GM19324 (cell line): ENCODE measurements at regions not wholly inside any gene's neighbourhood (a gene's known extent, or its start where the extent isn't known, plus 50 kb on each side); places are given as distances from the start of the nearest gene placed in this dataset.

Experiments used
- ATAC-seq: cut with Tn5 transposase; IDR thresholded peaks from one replicate; pipeline ENCODE4 v1.9.1; 2021; ENCODE audit warnings: mild to moderate bottlenecking, moderate library complexity; ENCODE audit not compliant: unreplicated experiment, low FRiP score

- ATAC-seq = no peak
These were observed 409.8 kb downstream of the MATN1 start for GRCh38 chr1:30313584-30313983.

- ATAC-seq = no peak
These were observed 410.2 kb downstream of the MATN1 start for GRCh38 chr1:30313176-30313575.

- no peak for ATAC-seq
These were observed 411.2 kb downstream of the MATN1 start for GRCh38 chr1:30312226-30312625.

GRCh38 chr1:30311749-30312148 is 411.6 kb downstream of the MATN1 start:
- no peak for ATAC-seq

GRCh38 chr1:30310966-30311742 is 412.2 kb downstream of the MATN1 start:
- ATAC-seq = no peak

- ATAC-seq = no peak
These were observed 416.2 kb downstream of the MATN1 start for GRCh38 chr1:30307182-30307581.

GRCh38 chr1:30305519-30305918 is 417.9 kb downstream of the MATN1 start:
- no peak for ATAC-seq

GRCh38 chr1:30305061-30305460 is 418.3 kb downstream of the MATN1 start:
- no peak for ATAC-seq

- no peak for ATAC-seq
These were observed 419.3 kb downstream of the MATN1 start for GRCh38 chr1:30304080-30304479.

GRCh38 chr1:30303387-30303786 is 420.0 kb downstream of the MATN1 start:
- ATAC-seq = no peak

- ATAC-seq = no peak
These were observed 420.5 kb downstream of the MATN1 start for GRCh38 chr1:30302858-30303257.

GRCh38 chr1:30300669-30301068 is 422.7 kb downstream of the MATN1 start:
- ATAC-seq = no peak

- no peak for ATAC-seq
These were observed 424.0 kb downstream of the MATN1 start for GRCh38 chr1:30299393-30299792.

GRCh38 chr1:30295674-30296073 is 427.7 kb downstream of the MATN1 start:
- ATAC-seq = no peak

GRCh38 chr1:30295266-30295665 is 428.1 kb downstream of the MATN1 start:
- no peak for ATAC-seq

GRCh38 chr1:30294508-30294907 is 428.9 kb downstream of the MATN1 start:
- no peak for ATAC-seq

- ATAC-seq = no peak
These were observed 430.9 kb downstream of the MATN1 start for GRCh38 chr1:30292451-30292850.

- no peak for ATAC-seq
These were observed 431.9 kb downstream of the MATN1 start for GRCh38 chr1:30291526-30291925.

- ATAC-seq = no peak
These were observed 432.8 kb downstream of the MATN1 start for GRCh38 chr1:30290581-30290980.

GRCh38 chr1:30287976-30288375 is 435.4 kb downstream of the MATN1 start:
- ATAC-seq = no peak

GRCh38 chr1:30286988-30287839 is 436.2 kb downstream of the MATN1 start:
- no peak for ATAC-seq
